Mucosa of descending colon (tissue), 3 donors: ENCODE measurements at regions not wholly inside any gene's neighbourhood (a gene's known extent, or its start where the extent isn't known, plus 50 kb on each side); places are given as distances from the start of the nearest gene placed in this dataset.

Experiments used
- ATAC-seq: fragments of 200-7000 bp; cut with Tn5 transposase; one replicate; pipeline ENCODE4 v1.9.1; 2020; ENCODE audit warnings: mild to moderate bottlenecking, moderate library complexity
- DNase-seq, 3 donors: peaks; one replicate each; pipeline ENCODE4 v3.0.0-alpha.2; 2020
- H3K36me3 ChIP-seq: fragments of 200-600 bp; one replicate; pipeline ENCODE4 v1.8.0; 2021; ENCODE audit warnings: low read depth, mild to moderate bottlenecking
- H3K4me1 ChIP-seq: fragments of 200-600 bp; one replicate; pipeline ENCODE4 v1.8.0; 2021; ENCODE audit warnings: low read depth, mild to moderate bottlenecking
- H3K4me3 ChIP-seq: fragments of 200-600 bp; one replicate; pipeline ENCODE4 v1.8.0; 2021; ENCODE audit warnings: mild to moderate bottlenecking
- H3K9me3 ChIP-seq: fragments of 200-600 bp; one replicate; pipeline ENCODE4 v1.8.0; 2021; ENCODE audit warnings: mild to moderate bottlenecking
- intact Hi-C, 2 donors: fragments of 100-400 bp; cut with DNase I in 1 of 2; cut with micrococcal nuclease in 1 of 2; formaldehyde crosslinking; loops; one replicate each; pipeline versions ENCODE4 v1.11.0 to v1.11.1; 2022; cut with DNase I, micrococcal nuclease
- TF ChIP-seq, protein P1 (sequence below): fragments of 200-600 bp; IDR thresholded peaks from one replicate; pipeline ENCODE4 v1.8.0; 2022; ENCODE audit warnings: antibody characterized with exemption, mild to moderate bottlenecking
- donor health status: DM: no; HTN: no; CAD: no; lungs with moderate emphysema.
- donor health status: DM: no; HTN: no; CAD: no.
- donor health status: DM: no; HTN: yes; CAD: no.

DNA sequence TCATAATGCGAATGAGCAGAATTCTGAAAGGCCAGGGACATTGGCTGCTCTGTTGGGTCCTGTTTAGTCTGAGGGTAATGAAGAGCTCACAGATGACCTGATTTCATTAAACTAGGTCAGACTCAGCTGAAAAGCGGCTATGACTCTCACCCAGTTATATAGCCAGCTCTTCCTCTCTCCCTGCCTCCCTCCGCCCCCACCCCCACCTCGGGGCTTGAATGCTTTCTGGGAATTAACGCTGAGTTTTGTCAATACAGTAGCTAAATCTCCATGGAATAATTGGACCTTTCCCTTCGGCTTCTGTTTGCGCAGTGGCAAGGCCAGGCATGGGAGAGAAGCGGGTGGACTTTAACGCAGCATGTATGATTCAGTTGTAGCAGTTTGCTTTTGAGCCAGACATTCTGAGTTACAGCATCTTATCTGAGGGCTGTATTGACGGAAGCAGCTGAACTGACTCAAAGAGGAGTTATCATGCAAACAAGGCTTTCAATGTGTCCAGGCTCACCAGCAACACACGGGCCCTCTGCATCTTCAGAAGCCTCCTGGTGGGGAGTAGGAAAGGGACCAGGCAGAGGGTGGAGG is 110.6 kb downstream of the MYCN start:
- Histone ChIP-seq H3K4me3 (no peak overlapping the region), H3K36me3 (no peaks in the 10 kb centered on the region), H3K4me1 (no peaks in the 10 kb centered on the region), H3K9me3 (no peaks in the 10 kb centered on the region)
- TF ChIP-seq, protein P1, sequence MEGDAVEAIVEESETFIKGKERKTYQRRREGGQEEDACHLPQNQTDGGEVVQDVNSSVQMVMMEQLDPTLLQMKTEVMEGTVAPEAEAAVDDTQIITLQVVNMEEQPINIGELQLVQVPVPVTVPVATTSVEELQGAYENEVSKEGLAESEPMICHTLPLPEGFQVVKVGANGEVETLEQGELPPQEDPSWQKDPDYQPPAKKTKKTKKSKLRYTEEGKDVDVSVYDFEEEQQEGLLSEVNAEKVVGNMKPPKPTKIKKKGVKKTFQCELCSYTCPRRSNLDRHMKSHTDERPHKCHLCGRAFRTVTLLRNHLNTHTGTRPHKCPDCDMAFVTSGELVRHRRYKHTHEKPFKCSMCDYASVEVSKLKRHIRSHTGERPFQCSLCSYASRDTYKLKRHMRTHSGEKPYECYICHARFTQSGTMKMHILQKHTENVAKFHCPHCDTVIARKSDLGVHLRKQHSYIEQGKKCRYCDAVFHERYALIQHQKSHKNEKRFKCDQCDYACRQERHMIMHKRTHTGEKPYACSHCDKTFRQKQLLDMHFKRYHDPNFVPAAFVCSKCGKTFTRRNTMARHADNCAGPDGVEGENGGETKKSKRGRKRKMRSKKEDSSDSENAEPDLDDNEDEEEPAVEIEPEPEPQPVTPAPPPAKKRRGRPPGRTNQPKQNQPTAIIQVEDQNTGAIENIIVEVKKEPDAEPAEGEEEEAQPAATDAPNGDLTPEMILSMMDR: no peak
- DNase-seq (no peak), ATAC-seq (no peak)
- intact Hi-C loops: no loop called here

- TF ChIP-seq, protein P1: no peak
- Histone ChIP-seq H3K4me3 (no peak overlapping the region), H3K9me3 (no peaks in the 10 kb centered on the region), H3K36me3 (no peaks in the 10 kb centered on the region), H3K4me1 (no peaks in the 10 kb centered on the region)
- ATAC-seq (no peak), DNase-seq (no peak)
- intact Hi-C loops: no loop called here
Measured at GRCh38 chr2:16050261-16050907, 110.0 kb downstream of the MYCN start.

- H3K36me3 ChIP-seq: no peaks in the 10 kb centered on the region
- no peak for ATAC-seq
Measured at GRCh38 chr2:16049406-16049805, 109.1 kb downstream of the MYCN start.

GRCh38 chr2:16048466-16048865 is 108.1 kb downstream of the MYCN start:
- ATAC-seq (no peak), DNase-seq (no peak)
- intact Hi-C loops: no loop called here
- TF ChIP-seq, protein P1: no peak
- Histone ChIP-seq H3K4me3 (no peak overlapping the region), H3K4me1 (no peaks in the 10 kb centered on the region), H3K9me3 (no peaks in the 10 kb centered on the region), H3K36me3 (no peaks in the 10 kb centered on the region)

More at GRCh38 chr2:16049406-16049805, 109.1 kb downstream of the MYCN start:
- intact Hi-C loops: no loop called here
- H3K4me1 ChIP-seq: no peaks in the 10 kb centered on the region
- TF ChIP-seq, protein P1: no peak
- DNase-seq: no peak
- H3K9me3 ChIP-seq: no peaks in the 10 kb centered on the region
- no peak overlapping the region for H3K4me3 ChIP-seq

DNA sequence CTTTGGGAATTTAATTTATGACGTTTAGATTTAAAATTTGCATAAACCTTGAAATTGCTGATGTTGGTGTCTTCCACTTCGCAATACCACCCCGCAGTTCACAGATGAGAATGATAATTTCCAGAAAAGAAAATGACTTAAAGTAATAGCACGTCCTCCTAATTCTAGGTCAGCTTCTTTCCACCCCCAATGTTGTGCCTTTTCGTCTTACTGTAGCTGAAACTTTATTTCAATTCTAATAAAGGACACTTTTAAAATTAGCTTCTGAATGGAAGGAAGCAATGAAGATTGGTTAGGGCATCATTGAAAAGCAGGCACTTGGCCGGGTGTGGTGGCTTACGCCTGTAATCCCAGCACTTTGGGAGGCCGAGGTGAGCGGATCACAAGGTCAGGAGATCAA is 107.4 kb downstream of the MYCN start:
- intact Hi-C loops: no loop called here
- DNase-seq: no peak
- no peaks in the 10 kb centered on the region for H3K36me3 ChIP-seq
- H3K4me1 ChIP-seq: no peaks in the 10 kb centered on the region
- no peaks in the 10 kb centered on the region for H3K9me3 ChIP-seq
- TF ChIP-seq, protein P1: no peak
- ATAC-seq: no peak
- no peak overlapping the region for H3K4me3 ChIP-seq
